Thymus (tissue), 11 donors: ENCODE measurements at regions not wholly inside any gene's neighbourhood (a gene's known extent, or its start where the extent isn't known, plus 50 kb on each side); places are given as distances from the start of the nearest gene placed in this dataset.

Experiments
- DNase-seq, 9 donors: peaks; one replicate each; pipeline ENCODE4 v3.0.0-alpha.2; 2013; ENCODE audit warnings: low spot score in 9 of 9, low read depth in 6 of 9, missing footprints in 1 of 9
- H3K27ac ChIP-seq, 2 donors: one replicate each; pipeline ENCODE4 v1.5.1; 2013; ENCODE audit warnings: control low read depth in 1 of 2, low read depth in 1 of 2, low read length in 1 of 2, mild to moderate bottlenecking in 1 of 2, moderate library complexity in 1 of 2
- H3K27me3 ChIP-seq, 2 donors: one replicate each; pipeline ENCODE4 v1.5.1; 2013; ENCODE audit warnings: low read length in 1 of 2; ENCODE audit not compliant: control insufficient read depth in 2 of 2, insufficient read depth in 1 of 2
- H3K36me3 ChIP-seq, 2 donors: one replicate each; pipeline ENCODE4 v1.5.1; 2013; ENCODE audit warnings: low read length in 1 of 2, mild to moderate bottlenecking in 1 of 2, moderate library complexity in 1 of 2; ENCODE audit not compliant: control insufficient read depth in 2 of 2, insufficient read depth in 2 of 2
- H3K4me1 ChIP-seq, 2 donors: one replicate each; pipeline ENCODE4 v1.5.1; 2013; ENCODE audit warnings: low read length in 2 of 2; ENCODE audit not compliant: control insufficient read depth in 2 of 2, insufficient read depth in 2 of 2
- H3K4me3 ChIP-seq, 2 donors: one replicate each; pipeline ENCODE4 v1.5.1; 2013; ENCODE audit warnings: low read length in 2 of 2, control low read depth in 1 of 2, mild to moderate bottlenecking in 1 of 2
- H3K9me3 ChIP-seq, 2 donors: one replicate each; pipeline ENCODE4 v1.5.1; 2013; ENCODE audit warnings: low read length in 1 of 2, mild to moderate bottlenecking in 1 of 2; ENCODE audit not compliant: control insufficient read depth in 2 of 2, insufficient read depth in 1 of 2
- WGBS: extraction: QIAGEN DNeasy Blood & Tissue Kit; methylation state at CpG from one replicate; pipeline ENCODE4 v1.1.7; 2013; 5-methylcytosine and 5-hydroxymethylcytosine counted together
- donor health status: healthy.

DNA sequence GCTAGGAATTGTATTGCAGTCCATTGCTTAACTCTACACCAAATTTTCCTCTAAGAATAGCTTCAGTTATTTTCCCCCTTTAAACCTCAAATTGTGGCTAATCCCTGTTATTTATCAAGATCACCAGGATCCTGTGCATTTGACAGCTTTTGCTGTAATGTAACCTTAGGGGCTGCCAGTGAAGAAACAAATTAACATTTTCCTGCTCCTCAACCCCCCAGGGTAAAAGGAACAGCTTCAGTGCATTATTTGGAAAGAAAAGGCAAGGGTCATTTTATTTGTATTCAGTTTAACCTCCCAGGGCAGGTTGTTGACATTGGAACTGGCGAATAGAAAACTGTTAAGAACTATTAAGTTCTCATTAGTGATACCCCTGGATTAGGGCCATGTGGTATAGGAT, 57.0 kb downstream of the PCDH20 start:
- WGBS, result 77% methylated on average over 1 of the region's 1 CpG

GRCh38 chr13:61350341-61350740, 65.3 kb downstream of the PCDH20 start:
- Histone ChIP-seq H3K27ac (no peak overlapping the region), H3K27me3 (no peaks in the 10 kb centered on the region), H3K4me3 (no peak overlapping the region), H3K4me1 (no peaks in the 10 kb centered on the region), H3K9me3 (no peaks in the 10 kb centered on the region), H3K36me3 (no peaks in the 10 kb centered on the region)
- WGBS, result 88% methylated on average over 5 of the region's 5 CpGs
- DNase-seq, result no peak

More for the DNA sequence above, 57.0 kb downstream of the PCDH20 start:
- H3K36me3 ChIP-seq, result no peaks in the 10 kb centered on the region
- H3K4me1 ChIP-seq, result no peaks in the 10 kb centered on the region
- H3K9me3 ChIP-seq, result no peaks in the 10 kb centered on the region
- DNase-seq, result no peak
- H3K27me3 ChIP-seq, result no peaks in the 10 kb centered on the region
- H3K27ac ChIP-seq, result no peak overlapping the region
- no peak overlapping the region for H3K4me3 ChIP-seq

GRCh38 chr13:61339054-61339621, 76.5 kb downstream of the PCDH20 start:
- Histone ChIP-seq H3K4me3 (no peak overlapping the region), H3K27ac (no peak overlapping the region), H3K36me3 (no peaks in the 10 kb centered on the region), H3K9me3 (peaks cover 4 to 9% of the 10 kb centered on the region in 2 donors), H3K4me1 (no peaks in the 10 kb centered on the region), H3K27me3 (no peaks in the 10 kb centered on the region)
- 88% methylated on average over 45 of the region's 45 CpGs for WGBS
- no peak for DNase-seq

- no peaks in the 10 kb centered on the region for H3K36me3 ChIP-seq
- H3K4me1 ChIP-seq, result no peaks in the 10 kb centered on the region
- no peaks in the 10 kb centered on the region for H3K27me3 ChIP-seq
- H3K9me3 ChIP-seq, result no peaks in the 10 kb centered on the region
- H3K27ac ChIP-seq, result no peak overlapping the region
- no peak for DNase-seq
- H3K4me3 ChIP-seq, result no peak overlapping the region
- 76% methylated on average over 1 of the region's 1 CpG for WGBS
These were observed 99.0 kb downstream of the PCDH20 start for GRCh38 chr13:61316647-61317046.

- no peaks in the 10 kb centered on the region for H3K4me1 ChIP-seq
- H3K27me3 ChIP-seq, result no peaks in the 10 kb centered on the region
- no peak overlapping the region for H3K27ac ChIP-seq
- H3K9me3 ChIP-seq, result peaks cover 0 to 10% of the 10 kb centered on the region in 2 donors
- H3K36me3 ChIP-seq, result no peaks in the 10 kb centered on the region
- no peak overlapping the region for H3K4me3 ChIP-seq
- 93% methylated on average over 2 of the region's 2 CpGs for WGBS
- no peak for DNase-seq
These were observed 121.0 kb downstream of the PCDH20 start for GRCh38 chr13:61294467-61295191.

GRCh38 chr13:61286148-61286745, 129.4 kb downstream of the PCDH20 start:
- H3K4me3 ChIP-seq, result no peak overlapping the region
- H3K36me3 ChIP-seq, result no peaks in the 10 kb centered on the region
- no peaks in the 10 kb centered on the region for H3K9me3 ChIP-seq
- no peak for DNase-seq
- WGBS, result 72% methylated on average over 4 of the region's 4 CpGs
- H3K27ac ChIP-seq, result no peak overlapping the region
- no peaks in the 10 kb centered on the region for H3K27me3 ChIP-seq
- H3K4me1 ChIP-seq, result no peaks in the 10 kb centered on the region

GRCh38 chr13:61277586-61278276, 137.9 kb downstream of the PCDH20 start:
- Histone ChIP-seq H3K36me3 (no peaks in the 10 kb centered on the region), H3K4me3 (no peak overlapping the region), H3K27me3 (no peaks in the 10 kb centered on the region), H3K9me3 (no peaks in the 10 kb centered on the region), H3K4me1 (no peaks in the 10 kb centered on the region), H3K27ac (no peak overlapping the region)
- no peak for DNase-seq
- WGBS, result 88% methylated on average over 5 of the region's 5 CpGs

- DNase-seq, result no peak
- Histone ChIP-seq H3K27me3 (no peaks in the 10 kb centered on the region), H3K4me3 (no peak overlapping the region), H3K27ac (no peak overlapping the region), H3K4me1 (no peaks in the 10 kb centered on the region), H3K36me3 (no peaks in the 10 kb centered on the region), H3K9me3 (no peaks in the 10 kb centered on the region)
- WGBS, result 98% methylated on average over 1 of the region's 1 CpG
These were observed 138.6 kb downstream of the PCDH20 start for GRCh38 chr13:61277088-61277487.

DNA sequence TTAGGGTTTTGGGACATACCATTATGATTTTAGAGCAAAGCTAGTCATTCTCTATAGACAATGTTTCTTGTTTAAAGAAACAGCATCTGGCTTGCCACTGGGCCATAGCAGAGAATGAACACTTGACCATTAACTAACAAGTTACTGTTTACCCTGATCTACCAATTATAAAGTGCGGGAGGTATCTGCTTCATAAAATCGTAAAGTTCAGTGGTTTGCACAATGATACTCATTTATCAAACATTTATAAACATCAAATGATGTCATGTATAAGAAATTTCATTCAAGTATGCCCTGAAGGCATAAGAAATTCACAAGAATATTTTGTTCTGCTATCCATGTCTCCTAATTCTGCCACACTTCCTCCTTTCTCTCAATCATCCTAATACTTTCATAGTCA, 139.2 kb downstream of the PCDH20 start:
- H3K27me3 ChIP-seq, result no peaks in the 10 kb centered on the region
- no peaks in the 10 kb centered on the region for H3K9me3 ChIP-seq
- no peak for DNase-seq
- H3K36me3 ChIP-seq, result no peaks in the 10 kb centered on the region
- H3K27ac ChIP-seq, result no peak overlapping the region
- 95% methylated on average over 2 of the region's 2 CpGs for WGBS
- no peak overlapping the region for H3K4me3 ChIP-seq
- no peaks in the 10 kb centered on the region for H3K4me1 ChIP-seq
